ENCODE measurements at regions not wholly inside any gene's neighbourhood (a gene's known extent, or its start where the extent isn't known, plus 50 kb on each side); places are given as distances from the start of the nearest gene placed in this dataset.

DNA sequence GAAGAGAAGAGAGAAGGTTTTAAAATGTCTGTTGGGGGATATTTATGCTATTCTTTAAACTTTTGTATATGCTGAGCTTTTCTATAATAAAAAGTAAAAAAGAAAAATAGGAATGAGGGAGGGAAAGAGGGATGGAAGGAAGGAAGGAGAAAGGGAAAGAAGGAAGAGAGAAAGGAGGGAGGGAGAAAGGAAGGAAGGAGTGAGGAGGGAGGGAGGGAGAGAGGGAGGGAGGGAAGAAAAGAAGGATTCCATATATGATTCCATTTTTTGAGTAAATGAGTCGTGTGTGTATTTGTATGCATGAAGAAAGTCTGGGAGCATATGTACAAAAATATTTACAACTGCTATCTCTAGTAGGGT, 120.9 kb upstream of the ZBTB40 start:
- H3K27ac ChIP-seq (ENCODE audit: low read depth, low read length) = no peak overlapping the region

DNA sequence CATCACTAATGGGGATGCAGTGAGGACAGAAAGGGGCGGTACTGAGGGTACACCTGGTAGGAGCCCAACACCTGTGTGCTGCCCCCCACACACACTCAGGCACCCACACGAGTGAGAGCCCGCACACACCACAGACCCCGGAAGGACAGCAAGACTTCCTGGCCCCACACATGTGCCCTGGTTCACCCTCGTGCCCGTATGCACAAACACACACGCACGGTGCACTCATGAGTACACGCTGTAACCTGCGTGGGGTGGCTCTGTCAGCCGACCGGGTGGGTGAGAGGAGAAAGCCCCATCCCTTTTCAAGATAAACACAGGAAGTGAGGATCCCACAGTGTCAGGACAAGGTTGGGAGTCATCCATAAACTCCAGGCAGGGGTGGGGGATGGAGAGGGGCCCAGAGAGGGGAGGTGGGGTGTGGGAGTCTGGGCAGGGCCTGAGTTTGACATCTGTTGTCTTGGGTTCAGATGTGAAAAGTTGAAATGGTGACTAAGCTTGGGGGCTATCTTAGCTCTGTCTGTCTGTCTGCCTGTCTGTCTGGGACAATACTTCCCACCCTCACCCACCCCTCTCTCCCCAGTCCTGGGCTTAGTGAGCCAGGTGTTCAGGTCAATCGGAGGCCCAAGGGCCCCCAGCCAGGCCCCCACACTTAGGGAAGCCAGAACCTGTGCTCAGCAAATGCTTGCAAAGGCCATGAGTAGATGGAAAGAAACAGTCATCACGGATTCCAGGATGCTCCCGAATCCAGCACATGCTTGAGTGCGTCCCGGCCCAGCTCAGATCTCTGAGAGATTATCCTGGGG, 119.8 kb upstream of the ZBTB40 start:
- Histone ChIP-seq H3K4me2 (ENCODE audit: low read length) (no peak overlapping the region), H3K4me1 (ENCODE audit: control insufficient read depth, low read length) (no peaks in the 10 kb centered on the region), H3K27me3 (ENCODE audit: control insufficient read depth, low read length) (no peaks in the 10 kb centered on the region; the same call in 1 of the 2 replicates), H3K36me3 (ENCODE audit: control insufficient read depth, low read length) (no peaks in the 10 kb centered on the region), H3K27ac (ENCODE audit: low read depth, low read length) (no peak overlapping the region), H3K79me2 (ENCODE audit: control insufficient read depth, low read length) (no peaks in the 10 kb centered on the region), H3F3A (ENCODE audit: control insufficient read depth, insufficient read depth) (no peaks in the 10 kb centered on the region), H3K4me3 (ENCODE audit: low read length) (no peak overlapping the region), H3K9me3 (ENCODE audit: control insufficient read depth, insufficient read depth, low read length) (no peaks in the 10 kb centered on the region), H4K20me1 (ENCODE audit: control insufficient read depth, insufficient read depth, low read depth, low read length) (no peaks in the 10 kb centered on the region), H3K9me2 (replicated peaks; ENCODE audit: control insufficient read depth, low read length) (no peaks in the 10 kb centered on the region)
- TF ChIP-seq EZH2phosphoT487 (IDR thresholded peaks at IDR 0.05; ENCODE audit: borderline replicate concordance, low read length) = no peak
- TF ChIP-seq, protein P1, sequence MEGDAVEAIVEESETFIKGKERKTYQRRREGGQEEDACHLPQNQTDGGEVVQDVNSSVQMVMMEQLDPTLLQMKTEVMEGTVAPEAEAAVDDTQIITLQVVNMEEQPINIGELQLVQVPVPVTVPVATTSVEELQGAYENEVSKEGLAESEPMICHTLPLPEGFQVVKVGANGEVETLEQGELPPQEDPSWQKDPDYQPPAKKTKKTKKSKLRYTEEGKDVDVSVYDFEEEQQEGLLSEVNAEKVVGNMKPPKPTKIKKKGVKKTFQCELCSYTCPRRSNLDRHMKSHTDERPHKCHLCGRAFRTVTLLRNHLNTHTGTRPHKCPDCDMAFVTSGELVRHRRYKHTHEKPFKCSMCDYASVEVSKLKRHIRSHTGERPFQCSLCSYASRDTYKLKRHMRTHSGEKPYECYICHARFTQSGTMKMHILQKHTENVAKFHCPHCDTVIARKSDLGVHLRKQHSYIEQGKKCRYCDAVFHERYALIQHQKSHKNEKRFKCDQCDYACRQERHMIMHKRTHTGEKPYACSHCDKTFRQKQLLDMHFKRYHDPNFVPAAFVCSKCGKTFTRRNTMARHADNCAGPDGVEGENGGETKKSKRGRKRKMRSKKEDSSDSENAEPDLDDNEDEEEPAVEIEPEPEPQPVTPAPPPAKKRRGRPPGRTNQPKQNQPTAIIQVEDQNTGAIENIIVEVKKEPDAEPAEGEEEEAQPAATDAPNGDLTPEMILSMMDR (IDR thresholded peaks at IDR 0.05; ENCODE audit: low read depth, low read length, poor library complexity, severe bottlenecking) = no peak

More for the DNA sequence above, 120.9 kb upstream of the ZBTB40 start:
- Histone ChIP-seq H3K36me3 (ENCODE audit: control insufficient read depth, low read length) (no peaks in the 10 kb centered on the region), H3K4me3 (ENCODE audit: low read length) (no peak overlapping the region), H3K9me2 (replicated peaks; ENCODE audit: control insufficient read depth, low read length) (no peaks in the 10 kb centered on the region), H3K4me1 (ENCODE audit: control insufficient read depth, low read length) (no peaks in the 10 kb centered on the region), H3K79me2 (ENCODE audit: control insufficient read depth, low read length) (no peaks in the 10 kb centered on the region), H3K4me2 (ENCODE audit: low read length) (no peak overlapping the region), H3K9me3 (ENCODE audit: control insufficient read depth, insufficient read depth, low read length) (no peaks in the 10 kb centered on the region), H4K20me1 (ENCODE audit: control insufficient read depth, insufficient read depth, low read depth, low read length) (no peaks in the 10 kb centered on the region), H3K27me3 (ENCODE audit: control insufficient read depth, low read length) (no peaks in the 10 kb centered on the region; the same call in 1 of the 2 replicates), H3F3A (ENCODE audit: control insufficient read depth, insufficient read depth) (no peaks in the 10 kb centered on the region)
- no peak for TF ChIP-seq EZH2phosphoT487 (IDR thresholded peaks at IDR 0.05; ENCODE audit: borderline replicate concordance, low read length)
- TF ChIP-seq, protein P1 (IDR thresholded peaks at IDR 0.05; ENCODE audit: low read depth, low read length, poor library complexity, severe bottlenecking) = no peak

DNA sequence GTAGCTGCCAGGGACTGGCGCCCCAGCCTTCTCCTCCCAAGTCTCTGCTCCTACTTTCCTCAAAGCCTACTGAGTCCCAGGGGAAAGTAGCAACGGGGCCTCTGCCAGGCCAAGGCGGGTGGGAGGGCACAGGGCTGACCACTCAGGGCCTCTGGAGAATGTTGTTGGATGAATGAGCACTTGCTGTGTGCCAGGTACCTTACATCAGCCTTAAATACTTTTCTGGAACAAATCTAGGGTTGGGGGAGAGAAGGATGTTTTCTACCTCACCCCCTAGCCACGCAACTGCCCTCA, 119.3 kb upstream of the ZBTB40 start:
- Histone ChIP-seq H3K27ac (ENCODE audit: low read depth, low read length) (no peak overlapping the region), H3K27me3 (ENCODE audit: control insufficient read depth, low read length) (no peaks in the 10 kb centered on the region)

More for the DNA sequence above, 119.3 kb upstream of the ZBTB40 start:
- TF ChIP-seq EZH2phosphoT487 (IDR thresholded peaks at IDR 0.05; ENCODE audit: borderline replicate concordance, low read length) = no peak
- TF ChIP-seq, protein P1 (IDR thresholded peaks at IDR 0.05; ENCODE audit: low read depth, low read length, poor library complexity, severe bottlenecking) = no peak
- Histone ChIP-seq H3F3A (ENCODE audit: control insufficient read depth, insufficient read depth) (no peaks in the 10 kb centered on the region), H3K9me2 (replicated peaks; ENCODE audit: control insufficient read depth, low read length) (no peaks in the 10 kb centered on the region), H3K4me1 (ENCODE audit: control insufficient read depth, low read length) (no peaks in the 10 kb centered on the region), H3K4me2 (ENCODE audit: low read length) (no peak overlapping the region), H3K9me3 (ENCODE audit: control insufficient read depth, insufficient read depth, low read length) (no peaks in the 10 kb centered on the region), H4K20me1 (ENCODE audit: control insufficient read depth, insufficient read depth, low read depth, low read length) (no peaks in the 10 kb centered on the region), H3K79me2 (ENCODE audit: control insufficient read depth, low read length) (no peaks in the 10 kb centered on the region), H3K4me3 (ENCODE audit: low read length) (no peak overlapping the region), H3K36me3 (ENCODE audit: control insufficient read depth, low read length) (no peaks in the 10 kb centered on the region)
